HL-60 (cell line): ENCODE measurements at regions not wholly inside any gene's neighbourhood (a gene's known extent, or its start where the extent isn't known, plus 50 kb on each side); places are given as distances from the start of the nearest gene placed in this dataset.
"Not testable (repeated sequence)": the region's sequence is repeated elsewhere in the genome, so short reads cannot be mapped to it uniquely, and the experiment has no call there.

ENCODE experiments used
- DNase-seq, 2 experiments: peaks; one replicate each; pipeline ENCODE4 v3.0.0-alpha.2; 2010 to 2020; ENCODE audit warnings: low read depth in 1 of 2, low spot score in 1 of 2
- H3K27ac ChIP-seq: fragments of 250-450 bp; sonication (Bioruptor Pico); replicated peaks from 2 replicates; pipeline ENCODE4 v1.5.1; 2020; ENCODE audit warnings: mild to moderate bottlenecking, moderate library complexity
- H3K27me3 ChIP-seq: fragments of 250-450 bp; sonication (Bioruptor Pico); 2 replicates; pipeline ENCODE4 v1.5.1; 2021; ENCODE audit warnings: mild to moderate bottlenecking, moderate library complexity; ENCODE audit not compliant: insufficient read depth, poor library complexity, severe bottlenecking
- H3K4me3 ChIP-seq: replicated peaks from 2 replicates; pipeline ENCODE4 v1.5.1; 2011; ENCODE audit warnings: mild to moderate bottlenecking, control low read depth, low read length; ENCODE audit not compliant: insufficient read depth
- CTCF ChIP-seq: IDR thresholded peaks from one replicate; pipeline ENCODE4 v1.5.1; 2011; ENCODE audit warnings: low read length, control low read depth, inconsistent platforms; ENCODE audit not compliant: insufficient read depth
- GABPA ChIP-seq: IDR thresholded peaks from 2 replicates; pipeline ENCODE4 v1.6.1; 2012; ENCODE audit warnings: low read depth
- POLR2AphosphoS5 ChIP-seq: IDR thresholded peaks from 2 replicates; pipeline ENCODE4 v1.6.1; 2012; ENCODE audit warnings: low read depth
- REST ChIP-seq: IDR thresholded peaks from 2 replicates; pipeline ENCODE4 v1.6.1; 2012; ENCODE audit warnings: low read depth; ENCODE audit not compliant: insufficient replicate concordance
- SPI1 ChIP-seq: IDR thresholded peaks from 2 replicates; pipeline ENCODE4 v1.6.1; 2012; ENCODE audit warnings: low read depth, mild to moderate bottlenecking, borderline replicate concordance

- TF ChIP-seq POLR2AphosphoS5, result no peak
- no peak for TF ChIP-seq REST
- no peak for DNase-seq
- no peaks in the 10 kb centered on the region for H3K27me3 ChIP-seq
- H3K4me3 ChIP-seq, result no peak overlapping the region
- no peak overlapping the region for H3K27ac ChIP-seq
Observed at GRCh38 chr4:29762151-29762550, 958.0 kb upstream of the PCDH7 start.

GRCh38 chr4:29770627-29771026 lies 949.5 kb upstream of the PCDH7 start:
- Histone ChIP-seq H3K27ac (no peak overlapping the region), H3K27me3 (no peaks in the 10 kb centered on the region), H3K4me3 (no peak overlapping the region)
- no peak for DNase-seq
- TF ChIP-seq REST (no peak), CTCF (no peak), POLR2AphosphoS5 (no peak), SPI1 (no peak), GABPA (no peak)

GRCh38 chr4:29788123-29788522 lies 932.0 kb upstream of the PCDH7 start:
- not testable (repeated sequence) for H3K27me3 ChIP-seq, H3K4me3 ChIP-seq, H3K27ac ChIP-seq, DNase-seq

- no peak for TF ChIP-seq SPI1
- no peak for TF ChIP-seq GABPA
- no peak for TF ChIP-seq POLR2AphosphoS5
- no peak for TF ChIP-seq CTCF
- no peak for TF ChIP-seq REST
- H3K4me3 ChIP-seq, result no peak overlapping the region
- no peak for DNase-seq
- H3K27ac ChIP-seq, result no peak overlapping the region
- H3K27me3 ChIP-seq, result no peaks in the 10 kb centered on the region
Observed at GRCh38 chr4:29805245-29805644, 914.9 kb upstream of the PCDH7 start.
